Colon (tissue), 2 donors: ENCODE measurements at regions not wholly inside any gene's neighbourhood (a gene's known extent, or its start where the extent isn't known, plus 50 kb on each side); places are given as distances from the start of the nearest gene placed in this dataset.
"Not testable (repeated sequence)": the region's sequence is repeated elsewhere in the genome, so short reads cannot be mapped to it uniquely, and the experiment has no call there.

ENCODE experiments used
- FAIRE-seq: peaks from 2 replicates; lab custom pipeline; 2012; peaks lifted over from hg19 to GRCh38; lab: Jason Lieb, UNC
- donor health status: control.
- donor health status: control.

GRCh38 chr9:78972303-78972999, 599.3 kb upstream of the TLE4 start:
- FAIRE-seq: no peak

- no peak for FAIRE-seq
Measured at GRCh38 chr9:78973907-78974306, 597.9 kb upstream of the TLE4 start.

GRCh38 chr9:78982849-78983248, 588.9 kb upstream of the TLE4 start:
- FAIRE-seq: no peak

- FAIRE-seq: no peak
Measured at GRCh38 chr9:78985084-78985738, 586.6 kb upstream of the TLE4 start.

GRCh38 chr9:78986446-78986845, 585.3 kb upstream of the TLE4 start:
- no peak for FAIRE-seq

- no peak for FAIRE-seq
Measured at GRCh38 chr9:78989031-78989658, 582.6 kb upstream of the TLE4 start.

- no peak for FAIRE-seq
Measured at GRCh38 chr9:78994471-78994870, 577.3 kb upstream of the TLE4 start.

- not testable (repeated sequence) for FAIRE-seq
Measured at GRCh38 chr9:78994974-78995373, 576.8 kb upstream of the TLE4 start.

GRCh38 chr9:78997296-78997695, 574.5 kb upstream of the TLE4 start:
- no peak for FAIRE-seq

GRCh38 chr9:79000230-79001002, 571.3 kb upstream of the TLE4 start:
- FAIRE-seq: no peak

- FAIRE-seq: no peak
Measured at GRCh38 chr9:79001012-79001411, 570.8 kb upstream of the TLE4 start.

GRCh38 chr9:79003514-79003913, 568.3 kb upstream of the TLE4 start:
- no peak for FAIRE-seq

- FAIRE-seq: no peak
Measured at GRCh38 chr9:79004032-79004431, 567.7 kb upstream of the TLE4 start.

- FAIRE-seq: no peak
Measured at GRCh38 chr9:79006546-79006945, 565.2 kb upstream of the TLE4 start.

- no peak for FAIRE-seq
Measured at GRCh38 chr9:79007701-79008483, 563.9 kb upstream of the TLE4 start.

- FAIRE-seq: no peak
Measured at GRCh38 chr9:79008916-79009315, 562.8 kb upstream of the TLE4 start.

- FAIRE-seq: no peak
Measured at GRCh38 chr9:79011461-79011860, 560.3 kb upstream of the TLE4 start.

GRCh38 chr9:79012561-79012960, 559.2 kb upstream of the TLE4 start:
- FAIRE-seq: no peak

- FAIRE-seq: no peak
Measured at GRCh38 chr9:79013715-79014610, 557.8 kb upstream of the TLE4 start.

GRCh38 chr9:79014929-79015699, 556.7 kb upstream of the TLE4 start:
- FAIRE-seq: no peak
